A549 (cell line): ENCODE measurements at regions not wholly inside any gene's neighbourhood (a gene's known extent, or its start where the extent isn't known, plus 50 kb on each side); places are given as distances from the start of the nearest gene placed in this dataset.

ENCODE experiments used
- CEBPB ChIP-seq, 2 experiments: fragments of >200 bp in 1 of 2; sonication (Bioruptor Twin) in 1 of 2; formaldehyde crosslinking in 1 of 2; IDR thresholded peaks; 2 replicates each; pipeline ENCODE4 v1.6.1; 2012 to 2016
- EP300 ChIP-seq, 2 experiments: fragments of >200 bp; sonication (Bioruptor Twin); formaldehyde crosslinking; IDR thresholded peaks; 2 replicates in 1 of 2; 3 replicates in 1 of 2; pipeline ENCODE4 v1.6.1; 2016 to 2017
- HDAC2 ChIP-seq: fragments of 200-600 bp; sonication (generic); IDR thresholded peaks from 2 replicates; pipeline ENCODE4 v1.6.1; 2016
- JUN ChIP-seq, 2 experiments: fragments of >200 bp; sonication (Bioruptor Twin); formaldehyde crosslinking; IDR thresholded peaks; 2 replicates in 1 of 2; 3 replicates in 1 of 2; pipeline ENCODE4 v1.6.1; 2016 to 2017
- JUNB ChIP-seq: fragments of >200 bp; sonication (Bioruptor Twin); formaldehyde crosslinking; IDR thresholded peaks from 2 replicates; pipeline ENCODE4 v1.6.1; 2016
- NR3C1 ChIP-seq: fragments of >200 bp; sonication (Bioruptor Twin); formaldehyde crosslinking; IDR thresholded peaks from 3 replicates; pipeline ENCODE4 v1.6.1; 2017
- RAD21 ChIP-seq, 2 experiments: fragments of >200 bp in 1 of 2; sonication (Bioruptor Twin) in 1 of 2; formaldehyde crosslinking in 1 of 2; IDR thresholded peaks in 1 of 2; conservative IDR thresholded peaks in 1 of 2; 2 replicates in 1 of 2; 3 replicates in 1 of 2; pipeline ENCODE4 v1.6.1; 2012 to 2018; ENCODE audit warnings: inconsistent platforms in 1 of 2
- RNF2 ChIP-seq: fragments of 200-600 bp; sonication (generic); IDR thresholded peaks from 2 replicates; pipeline ENCODE4 v1.6.1; 2016; ENCODE audit warnings: low read depth, mild to moderate bottlenecking, antibody characterized with exemption, moderate library complexity, borderline replicate concordance
- TF ChIP-seq, protein P1 (sequence below): IDR thresholded peaks from 2 replicates; pipeline ENCODE4 v1.6.1; 2012
- TF ChIP-seq, protein P2 (sequence below): fragments of >200 bp; sonication (Bioruptor Twin); formaldehyde crosslinking; IDR thresholded peaks from 3 replicates; pipeline ENCODE4 v1.5.1; 2016
- TF ChIP-seq, protein P3 (sequence below): fragments of 200-600 bp; sonication (generic); IDR thresholded peaks from 2 replicates; pipeline ENCODE4 v1.6.1; 2016; ENCODE audit warnings: antibody characterized with exemption, mild to moderate bottlenecking, moderate library complexity

DNA sequence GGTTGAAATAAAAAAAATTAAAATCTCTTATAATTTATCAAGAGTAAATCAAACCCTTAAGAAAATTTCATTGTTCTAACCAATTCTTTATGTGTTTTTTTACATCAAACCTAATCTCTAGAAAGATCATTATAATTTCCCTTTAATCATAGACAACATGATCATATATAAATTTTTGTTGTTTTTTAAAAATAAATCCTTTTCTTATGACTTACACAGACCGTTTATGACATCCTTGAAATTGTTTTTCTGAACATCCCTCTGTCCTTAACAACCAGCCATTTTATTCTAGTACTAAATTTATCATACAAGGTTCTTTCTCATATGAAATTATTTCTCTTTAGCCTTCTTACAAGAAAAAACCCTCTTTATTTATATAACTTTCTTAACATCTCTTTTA lies 62.7 kb upstream of the GABRE start:
- TF ChIP-seq NR3C1 (no peak), RAD21 (conservative IDR thresholded peaks at IDR 0.05 in 1 of 2, IDR thresholded peaks at IDR 0.05 in 1 of 2) (no peak), JUNB (no peak), CEBPB (IDR thresholded peaks at IDR 0.05) (no peak), RNF2 (no peak), JUN (IDR thresholded peaks at IDR 0.05) (no peak), HDAC2 (no peak), EP300 (IDR thresholded peaks at IDR 0.05) (no peak)
- TF ChIP-seq, protein P1, sequence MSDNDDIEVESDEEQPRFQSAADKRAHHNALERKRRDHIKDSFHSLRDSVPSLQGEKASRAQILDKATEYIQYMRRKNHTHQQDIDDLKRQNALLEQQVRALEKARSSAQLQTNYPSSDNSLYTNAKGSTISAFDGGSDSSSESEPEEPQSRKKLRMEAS, result no peak
- TF ChIP-seq, protein P2, sequence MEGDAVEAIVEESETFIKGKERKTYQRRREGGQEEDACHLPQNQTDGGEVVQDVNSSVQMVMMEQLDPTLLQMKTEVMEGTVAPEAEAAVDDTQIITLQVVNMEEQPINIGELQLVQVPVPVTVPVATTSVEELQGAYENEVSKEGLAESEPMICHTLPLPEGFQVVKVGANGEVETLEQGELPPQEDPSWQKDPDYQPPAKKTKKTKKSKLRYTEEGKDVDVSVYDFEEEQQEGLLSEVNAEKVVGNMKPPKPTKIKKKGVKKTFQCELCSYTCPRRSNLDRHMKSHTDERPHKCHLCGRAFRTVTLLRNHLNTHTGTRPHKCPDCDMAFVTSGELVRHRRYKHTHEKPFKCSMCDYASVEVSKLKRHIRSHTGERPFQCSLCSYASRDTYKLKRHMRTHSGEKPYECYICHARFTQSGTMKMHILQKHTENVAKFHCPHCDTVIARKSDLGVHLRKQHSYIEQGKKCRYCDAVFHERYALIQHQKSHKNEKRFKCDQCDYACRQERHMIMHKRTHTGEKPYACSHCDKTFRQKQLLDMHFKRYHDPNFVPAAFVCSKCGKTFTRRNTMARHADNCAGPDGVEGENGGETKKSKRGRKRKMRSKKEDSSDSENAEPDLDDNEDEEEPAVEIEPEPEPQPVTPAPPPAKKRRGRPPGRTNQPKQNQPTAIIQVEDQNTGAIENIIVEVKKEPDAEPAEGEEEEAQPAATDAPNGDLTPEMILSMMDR, result no peak
- TF ChIP-seq, protein P3, sequence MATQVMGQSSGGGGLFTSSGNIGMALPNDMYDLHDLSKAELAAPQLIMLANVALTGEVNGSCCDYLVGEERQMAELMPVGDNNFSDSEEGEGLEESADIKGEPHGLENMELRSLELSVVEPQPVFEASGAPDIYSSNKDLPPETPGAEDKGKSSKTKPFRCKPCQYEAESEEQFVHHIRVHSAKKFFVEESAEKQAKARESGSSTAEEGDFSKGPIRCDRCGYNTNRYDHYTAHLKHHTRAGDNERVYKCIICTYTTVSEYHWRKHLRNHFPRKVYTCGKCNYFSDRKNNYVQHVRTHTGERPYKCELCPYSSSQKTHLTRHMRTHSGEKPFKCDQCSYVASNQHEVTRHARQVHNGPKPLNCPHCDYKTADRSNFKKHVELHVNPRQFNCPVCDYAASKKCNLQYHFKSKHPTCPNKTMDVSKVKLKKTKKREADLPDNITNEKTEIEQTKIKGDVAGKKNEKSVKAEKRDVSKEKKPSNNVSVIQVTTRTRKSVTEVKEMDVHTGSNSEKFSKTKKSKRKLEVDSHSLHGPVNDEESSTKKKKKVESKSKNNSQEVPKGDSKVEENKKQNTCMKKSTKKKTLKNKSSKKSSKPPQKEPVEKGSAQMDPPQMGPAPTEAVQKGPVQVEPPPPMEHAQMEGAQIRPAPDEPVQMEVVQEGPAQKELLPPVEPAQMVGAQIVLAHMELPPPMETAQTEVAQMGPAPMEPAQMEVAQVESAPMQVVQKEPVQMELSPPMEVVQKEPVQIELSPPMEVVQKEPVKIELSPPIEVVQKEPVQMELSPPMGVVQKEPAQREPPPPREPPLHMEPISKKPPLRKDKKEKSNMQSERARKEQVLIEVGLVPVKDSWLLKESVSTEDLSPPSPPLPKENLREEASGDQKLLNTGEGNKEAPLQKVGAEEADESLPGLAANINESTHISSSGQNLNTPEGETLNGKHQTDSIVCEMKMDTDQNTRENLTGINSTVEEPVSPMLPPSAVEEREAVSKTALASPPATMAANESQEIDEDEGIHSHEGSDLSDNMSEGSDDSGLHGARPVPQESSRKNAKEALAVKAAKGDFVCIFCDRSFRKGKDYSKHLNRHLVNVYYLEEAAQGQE, result no peak
